GM12878 (cell line): ENCODE measurements at regions not wholly inside any gene's neighbourhood (a gene's known extent, or its start where the extent isn't known, plus 50 kb on each side); places are given as distances from the start of the nearest gene placed in this dataset.

ENCODE experiments used
- ATAC-seq: fragments of 200-7000 bp; cut with Tn5 transposase; 3 replicates; pipeline ENCODE4 v1.9.1; 2020; ENCODE audit warnings: mild to moderate bottlenecking, moderate library complexity
- BruUV-seq: library from RNA; stranded (reverse); fragments of 400-500 nt; replicated peaks from 2 replicates; lab custom pipeline; 2021; lab: Mats Ljungman, UMichigan
- CTCF ChIA-PET: fragments of 300-600 bp; sonication (Branson Sonifier 250); formaldehyde crosslinking; extraction: SDS; loops from one replicate; lab custom pipeline; 2021; ENCODE audit warnings: inconsistent platforms; lab: Yijun Ruan, JAX
- POLR2A ChIA-PET: fragments of 350-600 bp; formaldehyde crosslinking; extraction: SDS; loops from one replicate; lab custom pipeline; 2021; ENCODE audit warnings: inconsistent platforms; lab: Charles Lee
- RAD21 ChIA-PET: fragments of 300-600 bp; sonication (Branson Sonifier 250); formaldehyde crosslinking; loops from one replicate; lab custom pipeline; 2023; ENCODE audit warnings: antibody characterized with exemption; ENCODE audit not compliant: unreplicated experiment; lab: Charles Lee
- SMC1A ChIA-PET: fragments of 300-600 bp; sonication (Branson Sonifier 250); formaldehyde crosslinking; loops from one replicate; lab custom pipeline; 2023; ENCODE audit not compliant: unreplicated experiment, uncharacterized antibody; lab: Charles Lee
- DNase-seq: peaks from one replicate; pipeline ENCODE4 v3.0.0-alpha.2; 2011; ENCODE audit warnings: low read depth, low spot score
- FAIRE-seq: peaks from 3 replicates; lab custom pipeline; 2011; peaks lifted over from hg19 to GRCh38; lab: Jason Lieb, UNC
- H2AFZ ChIP-seq: 2 replicates; pipeline ENCODE4 v1.6.0; 2011; ENCODE audit warnings: low read depth, low read length, control low read depth; ENCODE audit not compliant: control insufficient read depth
- H3K27ac ChIP-seq: 2 replicates; pipeline ENCODE4 v1.5.1; 2011; ENCODE audit warnings: control low read depth; ENCODE audit not compliant: control insufficient read depth, insufficient read depth
- H3K27me3 ChIP-seq, 2 experiments: replicated peaks in 1 of 2; 2 replicates each; pipeline versions ENCODE4 v1.6.0 to v1.6.1; 2011; ENCODE audit warnings: low read length in 1 of 2; ENCODE audit not compliant: control insufficient read depth in 2 of 2, insufficient read depth in 2 of 2
- H3K36me3 ChIP-seq, 2 experiments: 2 replicates each; pipeline ENCODE4 v1.5.1; 2011; ENCODE audit warnings: low read length in 1 of 2; ENCODE audit not compliant: control insufficient read depth in 2 of 2, insufficient read depth in 2 of 2
- H3K4me1 ChIP-seq: 2 replicates; pipeline ENCODE4 v1.6.1; 2011; ENCODE audit warnings: mild to moderate bottlenecking, low read length, moderate library complexity, mixed read lengths; ENCODE audit not compliant: control insufficient read depth, insufficient read depth
- H3K4me2 ChIP-seq: 2 replicates; pipeline ENCODE4 v1.6.0; 2011; ENCODE audit warnings: control low read depth; ENCODE audit not compliant: control insufficient read depth, insufficient read depth
- H3K4me3 ChIP-seq: fragments of 200-600 bp; sonication (generic); 2 replicates; pipeline ENCODE4 v1.5.1; 2016
- H3K79me2 ChIP-seq: 2 replicates; pipeline ENCODE4 v1.6.0; 2011; ENCODE audit warnings: low read length; ENCODE audit not compliant: control insufficient read depth, insufficient read depth
- H3K9ac ChIP-seq: 2 replicates; pipeline ENCODE4 v1.8.0; 2011; ENCODE audit warnings: low read length, control low read depth, mixed read lengths; ENCODE audit not compliant: control insufficient read depth, insufficient read depth
- H3K9me3 ChIP-seq: replicated peaks from 3 replicates; pipeline ENCODE4 v1.5.1; 2011; ENCODE audit warnings: mild to moderate bottlenecking, low read length; ENCODE audit not compliant: control insufficient read depth, insufficient read depth
- H4K20me1 ChIP-seq: 2 replicates; pipeline ENCODE4 v1.6.0; 2011; ENCODE audit not compliant: control insufficient read depth, insufficient read depth
- BRCA1 ChIP-seq: IDR thresholded peaks from 2 replicates; pipeline ENCODE4 v1.6.1; 2011; ENCODE audit warnings: low read depth, low read length, improper control_type of control experiment
- FOXM1 ChIP-seq: IDR thresholded peaks from 2 replicates; pipeline ENCODE4 v1.6.1; 2012; ENCODE audit warnings: low read depth, mild to moderate bottlenecking, inconsistent platforms, low read length, moderate library complexity
- HDGF ChIP-seq: fragments of 450-650 bp; IDR thresholded peaks from 2 replicates; pipeline ENCODE4 v1.6.1; 2016; ENCODE audit warnings: antibody characterized with exemption
- IKZF2 ChIP-seq, 2 experiments: fragments of 450-650 bp; IDR thresholded peaks; 2 replicates each; pipeline ENCODE4 v1.6.1; 2017; ENCODE audit warnings: mild to moderate bottlenecking in 2 of 2, moderate library complexity in 2 of 2
- MXI1 ChIP-seq: fragments of 150-350 bp; IDR thresholded peaks from 2 replicates; pipeline ENCODE4 v1.6.1; 2011; ENCODE audit warnings: low read depth, mild to moderate bottlenecking, inconsistent platforms, low read length, improper control_type of control experiment
- RAD51 ChIP-seq: fragments of 450-650 bp; IDR thresholded peaks from 2 replicates; pipeline ENCODE4 v1.6.1; 2016; ENCODE audit warnings: moderate library complexity, mild to moderate bottlenecking, inconsistent platforms
- RBBP5 ChIP-seq: fragments of 200-600 bp; sonication (generic); conservative IDR thresholded peaks from 2 replicates; pipeline ENCODE4 v1.6.1; 2016
- SMARCA5 ChIP-seq: fragments of 450-650 bp; IDR thresholded peaks from 2 replicates; pipeline ENCODE4 v1.6.1; 2017; ENCODE audit warnings: mild to moderate bottlenecking
- SUZ12 ChIP-seq: fragments of 200-600 bp; sonication (generic); IDR thresholded peaks from one replicate; pipeline ENCODE4 v1.6.1; 2018; ENCODE audit warnings: antibody characterized with exemption, mild to moderate bottlenecking; ENCODE audit not compliant: unreplicated experiment
- ZNF207 ChIP-seq: fragments of 450-650 bp; IDR thresholded peaks from 2 replicates; pipeline ENCODE4 v1.6.1; 2014; ENCODE audit warnings: antibody characterized with exemption, mild to moderate bottlenecking, borderline replicate concordance
- ZNF274 ChIP-seq: IDR thresholded peaks from one replicate; pipeline ENCODE4 v1.8.0; 2011; ENCODE audit not compliant: insufficient read length, insufficient read depth
- ZZZ3 ChIP-seq: IDR thresholded peaks from 2 replicates; pipeline ENCODE4 v1.6.1; 2011; ENCODE audit warnings: low read depth; ENCODE audit not compliant: control insufficient read depth, insufficient read length
- WGBS: methylation state at CpG from one replicate; pipeline ENCODE4 v1.1.6; 2016; ENCODE audit warnings: low lambda C conversion rate; ENCODE audit not compliant: insufficient replicate concordance, insufficient coverage; ENCODE audit errors: missing lambda C conversion rate; 5-methylcytosine and 5-hydroxymethylcytosine counted together
- in situ Hi-C: fragments of 300-500 bp; cut with MboI; formaldehyde crosslinking; loops from 9 replicates; pipeline ENCODE4 v1.14.3; 2018; ENCODE audit warnings: mixed read lengths
- intact Hi-C: fragments of 100-400 bp; cut with micrococcal nuclease; formaldehyde crosslinking; loops from one replicate; pipeline ENCODE4 v1.14.2; 2022; ENCODE audit not compliant: unreplicated experiment
- TF ChIP-seq, protein P1 (sequence below), 3 experiments: IDR thresholded peaks in 2 of 3; conservative IDR thresholded peaks in 1 of 3; 2 replicates each; pipeline ENCODE4 v1.5.1; 2011; ENCODE audit warnings: low read depth in 3 of 3, low read length in 3 of 3, mild to moderate bottlenecking in 3 of 3, control low read depth in 2 of 3, moderate library complexity in 2 of 3, inconsistent platforms in 1 of 3, mixed read lengths in 1 of 3; ENCODE audit not compliant: control insufficient read depth in 2 of 3, insufficient read depth in 1 of 3; ENCODE audit errors: extremely low read depth in 1 of 3
- TF ChIP-seq, protein P2 (sequence below): fragments of 450-650 bp; formaldehyde crosslinking; IDR thresholded peaks from 2 replicates; pipeline ENCODE4 v1.5.0; 2022; ENCODE audit warnings: mild to moderate bottlenecking, missing genetic modification characterization

DNA sequence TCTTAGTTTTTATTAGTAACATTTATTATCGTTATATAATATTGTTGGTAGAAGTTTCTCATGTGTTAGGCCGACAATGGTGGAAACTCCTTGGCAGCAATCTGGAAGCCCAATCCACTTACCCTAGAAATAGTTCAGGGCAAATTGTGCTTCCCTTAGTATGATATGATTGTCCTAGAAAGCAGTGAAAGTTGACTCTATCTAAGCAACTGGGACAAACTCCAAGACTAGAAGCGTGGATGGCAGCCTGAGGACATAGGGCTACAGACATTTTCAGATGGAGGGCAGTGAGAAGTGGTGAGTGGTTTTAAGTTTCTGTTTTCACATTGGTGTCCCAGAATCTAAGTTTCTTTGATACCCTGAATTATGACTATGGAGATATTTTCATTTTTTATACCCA, 63.3 kb upstream of the TRPC3 start:
- RAD21 ChIA-PET = no interaction called here
- H3K4me2 ChIP-seq = no peak overlapping the region
- no peak for FAIRE-seq
- no peaks in the 10 kb centered on the region for H4K20me1 ChIP-seq
- BruUV-seq = no TSS peak
- H3K9me3 ChIP-seq = no peaks in the 10 kb centered on the region
- H3K27ac ChIP-seq = no peak overlapping the region
- no peak for DNase-seq
- SMC1A ChIA-PET = no interaction called here
- H3K4me3 ChIP-seq = no peak overlapping the region
- WGBS = 36% methylated on average over 3 of the region's 3 CpGs
- H2AFZ ChIP-seq = no peak overlapping the region
- no peaks in the 10 kb centered on the region for H3K79me2 ChIP-seq
- CTCF ChIA-PET = no interaction called here
- ATAC-seq = no peak
- in situ Hi-C loops = no loop called here
- no peak for TF ChIP-seq RBBP5
- no peak for TF ChIP-seq ZZZ3
- no peak for TF ChIP-seq FOXM1
- no peak for TF ChIP-seq HDGF
- no peaks in the 10 kb centered on the region for H3K4me1 ChIP-seq
- intact Hi-C loops = no loop called here
- H3K36me3 ChIP-seq = no peaks in the 10 kb centered on the region
- POLR2A ChIA-PET = interaction anchor here (0.6 kb wide), 1 partner anchor 34 kb away, joined by 3 read pairs; no protein-coding TSS in a partner anchor
- no peak overlapping the region for H3K9ac ChIP-seq
- H3K27me3 ChIP-seq = no peaks in the 10 kb centered on the region; a peak in 1 of 4 replicates

DNA sequence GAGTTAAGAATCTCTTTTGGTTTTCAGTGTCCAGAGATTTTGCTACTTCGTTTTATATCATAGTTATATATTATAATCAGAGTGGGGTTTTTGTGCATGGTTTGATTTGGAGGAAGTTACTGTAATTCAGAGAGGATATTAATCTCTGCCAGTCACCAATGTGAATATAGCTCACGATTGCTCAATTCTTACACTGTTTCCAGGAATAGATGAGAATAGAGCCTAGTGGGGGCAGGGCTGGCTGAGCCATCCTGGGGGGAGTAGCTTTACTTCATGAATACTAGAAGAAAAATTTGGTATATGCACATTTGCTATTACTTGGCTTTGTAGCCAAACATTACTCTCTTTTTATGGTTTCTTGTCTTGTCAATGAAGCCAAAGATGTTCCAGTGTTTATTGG, 60.9 kb upstream of the TRPC3 start:
- Histone ChIP-seq H2AFZ (no peak overlapping the region), H3K27me3 (no peaks in the 10 kb centered on the region; a peak in 1 of 4 replicates), H3K27ac (no peak overlapping the region), H3K4me2 (no peak overlapping the region), H4K20me1 (no peaks in the 10 kb centered on the region), H3K4me3 (no peak overlapping the region), H3K9me3 (no peaks in the 10 kb centered on the region), H3K36me3 (no peaks in the 10 kb centered on the region), H3K4me1 (no peaks in the 10 kb centered on the region), H3K9ac (no peak overlapping the region), H3K79me2 (no peaks in the 10 kb centered on the region)
- ChIA-PET SMC1A (interaction anchor here (1.2 kb wide), 1 partner anchor 11 kb away, joined by 3 read pairs; no protein-coding TSS in a partner anchor), POLR2A (no interaction called here), CTCF (interaction anchor here (1.9 kb wide), 1 partner anchor 9 kb away, joined by 6 read pairs; no protein-coding TSS in a partner anchor), RAD21 (no interaction called here)
- intact Hi-C loops = no loop called here
- ATAC-seq = no peak
- in situ Hi-C loops = no loop called here
- BruUV-seq = no TSS peak
- DNase-seq = no peak
- no peak for FAIRE-seq
- 16% methylated on average over 2 of the region's 2 CpGs for WGBS
- no peak for TF ChIP-seq RAD51
- TF ChIP-seq MXI1 = no peak
- TF ChIP-seq SMARCA5 = no peak
- TF ChIP-seq ZNF274 = no peak
- TF ChIP-seq BRCA1 = no peak
- no peak for TF ChIP-seq IKZF2 (IDR thresholded peaks at IDR 0.05)
- TF ChIP-seq, protein P1, sequence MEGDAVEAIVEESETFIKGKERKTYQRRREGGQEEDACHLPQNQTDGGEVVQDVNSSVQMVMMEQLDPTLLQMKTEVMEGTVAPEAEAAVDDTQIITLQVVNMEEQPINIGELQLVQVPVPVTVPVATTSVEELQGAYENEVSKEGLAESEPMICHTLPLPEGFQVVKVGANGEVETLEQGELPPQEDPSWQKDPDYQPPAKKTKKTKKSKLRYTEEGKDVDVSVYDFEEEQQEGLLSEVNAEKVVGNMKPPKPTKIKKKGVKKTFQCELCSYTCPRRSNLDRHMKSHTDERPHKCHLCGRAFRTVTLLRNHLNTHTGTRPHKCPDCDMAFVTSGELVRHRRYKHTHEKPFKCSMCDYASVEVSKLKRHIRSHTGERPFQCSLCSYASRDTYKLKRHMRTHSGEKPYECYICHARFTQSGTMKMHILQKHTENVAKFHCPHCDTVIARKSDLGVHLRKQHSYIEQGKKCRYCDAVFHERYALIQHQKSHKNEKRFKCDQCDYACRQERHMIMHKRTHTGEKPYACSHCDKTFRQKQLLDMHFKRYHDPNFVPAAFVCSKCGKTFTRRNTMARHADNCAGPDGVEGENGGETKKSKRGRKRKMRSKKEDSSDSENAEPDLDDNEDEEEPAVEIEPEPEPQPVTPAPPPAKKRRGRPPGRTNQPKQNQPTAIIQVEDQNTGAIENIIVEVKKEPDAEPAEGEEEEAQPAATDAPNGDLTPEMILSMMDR (IDR thresholded peaks at IDR 0.05 in 2 of 3, conservative IDR thresholded peaks at IDR 0.05 in 1 of 3; ENCODE audit: control insufficient read depth in 2 of 3, extremely low read depth in 1 of 3, insufficient read depth in 1 of 3, low read depth in 3 of 3, low read length in 3 of 3) = no peak
- no peak for TF ChIP-seq ZNF207
- TF ChIP-seq, protein P2, sequence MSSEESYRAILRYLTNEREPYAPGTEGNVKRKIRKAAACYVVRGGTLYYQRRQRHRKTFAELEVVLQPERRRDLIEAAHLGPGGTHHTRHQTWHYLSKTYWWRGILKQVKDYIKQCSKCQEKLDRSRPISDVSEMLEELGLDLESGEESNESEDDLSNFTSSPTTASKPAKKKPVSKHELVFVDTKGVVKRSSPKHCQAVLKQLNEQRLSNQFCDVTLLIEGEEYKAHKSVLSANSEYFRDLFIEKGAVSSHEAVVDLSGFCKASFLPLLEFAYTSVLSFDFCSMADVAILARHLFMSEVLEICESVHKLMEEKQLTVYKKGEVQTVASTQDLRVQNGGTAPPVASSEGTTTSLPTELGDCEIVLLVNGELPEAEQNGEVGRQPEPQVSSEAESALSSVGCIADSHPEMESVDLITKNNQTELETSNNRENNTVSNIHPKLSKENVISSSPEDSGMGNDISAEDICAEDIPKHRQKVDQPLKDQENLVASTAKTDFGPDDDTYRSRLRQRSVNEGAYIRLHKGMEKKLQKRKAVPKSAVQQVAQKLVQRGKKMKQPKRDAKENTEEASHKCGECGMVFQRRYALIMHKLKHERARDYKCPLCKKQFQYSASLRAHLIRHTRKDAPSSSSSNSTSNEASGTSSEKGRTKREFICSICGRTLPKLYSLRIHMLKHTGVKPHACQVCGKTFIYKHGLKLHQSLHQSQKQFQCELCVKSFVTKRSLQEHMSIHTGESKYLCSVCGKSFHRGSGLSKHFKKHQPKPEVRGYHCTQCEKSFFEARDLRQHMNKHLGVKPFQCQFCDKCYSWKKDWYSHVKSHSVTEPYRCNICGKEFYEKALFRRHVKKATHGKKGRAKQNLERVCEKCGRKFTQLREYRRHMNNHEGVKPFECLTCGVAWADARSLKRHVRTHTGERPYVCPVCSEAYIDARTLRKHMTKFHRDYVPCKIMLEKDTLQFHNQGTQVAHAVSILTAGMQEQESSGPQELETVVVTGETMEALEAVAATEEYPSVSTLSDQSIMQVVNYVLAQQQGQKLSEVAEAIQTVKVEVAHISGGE (CRISPR knock-in tag) = no peak
- TF ChIP-seq SUZ12 = no peak
